HG03432 (cell line): ENCODE measurements at regions not wholly inside any gene's neighbourhood (a gene's known extent, or its start where the extent isn't known, plus 50 kb on each side); places are given as distances from the start of the nearest gene placed in this dataset.

Experiments
- ATAC-seq: cut with Tn5 transposase; IDR thresholded peaks from one replicate; pipeline ENCODE4 v1.9.1; 2021; ENCODE audit warnings: mild to moderate bottlenecking, moderate library complexity; ENCODE audit not compliant: unreplicated experiment

DNA sequence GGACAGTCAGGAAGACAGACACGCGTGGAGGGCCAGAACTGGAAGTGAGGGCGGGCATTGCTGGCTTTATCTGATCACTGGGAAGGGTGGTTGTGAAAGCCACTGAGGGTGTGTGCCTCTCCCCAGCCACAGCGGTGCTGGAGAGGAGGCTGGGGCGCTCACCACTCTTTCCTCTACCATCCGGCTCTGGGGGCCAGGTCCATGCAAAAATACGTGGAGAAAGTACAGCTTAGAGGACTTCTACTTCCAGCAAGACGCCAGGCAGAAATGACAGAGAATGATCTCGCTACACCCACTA is 148.8 kb upstream of the RPS6KA2 start:
- ATAC-seq, result no peak

DNA sequence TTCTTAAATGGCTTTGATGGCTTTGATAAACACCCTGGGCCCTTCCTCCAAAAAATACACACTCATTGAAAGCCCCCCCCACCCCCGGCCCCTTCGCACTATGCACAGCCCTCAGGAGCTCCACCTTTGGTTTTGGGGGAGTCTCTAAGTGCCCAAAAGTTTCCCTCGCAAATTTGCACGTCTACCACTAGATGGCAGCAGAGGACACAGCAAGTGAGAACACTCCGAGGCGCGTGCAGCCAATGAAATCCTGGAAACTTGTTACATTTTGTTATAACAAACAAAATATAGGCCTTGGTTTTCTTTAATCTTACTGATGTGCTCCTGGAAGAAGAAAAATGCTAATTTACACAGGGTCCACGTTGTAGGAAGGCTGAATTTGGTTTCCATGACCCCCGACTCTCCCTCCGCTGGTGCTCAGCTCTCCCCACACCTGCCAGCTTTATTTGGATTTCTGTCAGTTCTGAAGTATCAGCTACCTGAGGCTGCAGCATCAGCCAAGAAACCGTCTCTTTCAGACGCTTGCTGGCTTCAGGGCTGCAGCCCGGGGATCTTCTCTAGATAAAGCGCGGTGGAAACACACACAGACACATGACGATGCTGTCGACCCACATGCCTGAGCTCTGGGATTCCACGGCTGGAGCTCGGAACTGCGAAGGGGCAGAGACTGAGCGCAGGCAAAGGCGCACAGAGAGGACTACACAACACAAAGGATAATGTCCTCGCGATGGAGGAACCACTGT is 148.3 kb upstream of the RPS6KA2 start:
- peak; percentile 51 for ATAC-seq

DNA sequence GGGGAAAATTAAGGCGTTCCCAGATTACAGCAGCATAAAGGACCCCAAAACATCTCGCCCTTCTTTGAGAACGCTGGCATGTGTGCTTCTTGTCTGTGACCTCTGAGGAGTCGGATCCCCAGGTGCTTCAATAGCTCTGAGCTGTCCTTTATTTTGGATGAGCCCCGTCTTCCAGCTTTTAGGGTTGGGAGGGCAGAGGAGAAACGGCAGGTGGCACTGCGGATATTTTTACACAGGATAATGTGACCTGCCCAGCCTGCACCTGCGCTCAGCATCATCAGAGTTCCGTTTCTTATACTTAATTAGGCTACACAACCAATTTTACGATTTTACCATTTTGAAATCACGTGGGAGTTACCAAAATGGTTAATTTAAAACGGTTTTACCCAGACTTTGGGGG is 147.7 kb upstream of the RPS6KA2 start:
- ATAC-seq, result no peak

DNA sequence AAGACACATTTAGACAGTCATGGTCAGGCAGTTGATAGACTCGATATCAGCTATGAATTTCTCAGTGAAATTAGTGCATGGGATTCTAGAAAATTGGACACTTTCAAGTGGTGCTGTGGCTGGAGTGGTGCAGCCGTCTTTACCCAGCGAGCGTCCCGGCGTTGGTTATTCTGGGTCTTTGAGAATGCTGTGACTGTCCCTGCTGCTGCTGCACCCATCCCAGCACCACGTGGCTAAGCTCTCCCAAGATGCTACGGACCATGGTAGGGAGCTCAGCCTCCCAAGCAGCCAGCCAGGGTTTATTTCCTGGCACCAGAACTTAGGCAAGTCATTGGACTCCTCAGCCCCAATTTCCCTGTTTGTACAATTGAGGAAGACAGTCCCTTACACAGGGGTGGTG is 147.2 kb upstream of the RPS6KA2 start:
- no peak for ATAC-seq

DNA sequence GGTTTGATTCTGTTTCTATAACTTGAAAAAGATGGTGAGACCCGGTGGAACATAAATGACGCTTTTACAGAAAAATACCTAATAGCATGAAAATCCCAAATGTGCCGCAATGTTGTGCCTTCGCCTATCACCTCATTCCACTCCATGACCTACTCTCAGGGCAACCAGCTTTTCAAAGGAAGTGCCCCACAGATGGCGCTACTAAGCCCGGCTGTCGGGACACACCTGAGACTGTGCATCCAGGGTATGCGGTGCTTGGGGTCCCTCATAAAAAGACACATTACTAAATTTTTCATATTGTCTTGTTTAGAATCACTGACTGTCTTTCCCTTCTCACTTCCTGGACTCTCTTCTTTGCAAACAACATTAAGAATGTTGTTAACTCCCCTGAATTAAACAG is 145.5 kb upstream of the RPS6KA2 start:
- no peak for ATAC-seq

DNA sequence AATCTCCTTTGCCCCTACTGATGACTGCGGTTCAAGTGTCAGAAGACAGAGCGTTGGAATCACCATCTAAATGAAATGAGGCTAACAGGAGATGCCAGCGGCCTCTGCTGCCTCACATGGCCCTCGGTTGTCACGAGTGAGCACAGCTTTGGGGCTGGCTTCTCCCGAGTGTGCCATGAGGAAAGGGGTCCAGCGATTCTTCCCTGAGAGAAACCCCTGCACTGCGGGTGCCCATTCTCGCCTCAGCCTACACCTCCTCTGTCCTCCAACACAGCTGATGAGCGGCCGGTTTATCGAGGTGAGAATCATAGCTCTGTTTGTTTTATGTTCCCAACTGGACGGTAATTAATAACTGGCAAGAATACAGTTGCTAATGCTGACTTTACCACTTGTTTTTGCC is 144.7 kb upstream of the RPS6KA2 start:
- no peak for ATAC-seq

DNA sequence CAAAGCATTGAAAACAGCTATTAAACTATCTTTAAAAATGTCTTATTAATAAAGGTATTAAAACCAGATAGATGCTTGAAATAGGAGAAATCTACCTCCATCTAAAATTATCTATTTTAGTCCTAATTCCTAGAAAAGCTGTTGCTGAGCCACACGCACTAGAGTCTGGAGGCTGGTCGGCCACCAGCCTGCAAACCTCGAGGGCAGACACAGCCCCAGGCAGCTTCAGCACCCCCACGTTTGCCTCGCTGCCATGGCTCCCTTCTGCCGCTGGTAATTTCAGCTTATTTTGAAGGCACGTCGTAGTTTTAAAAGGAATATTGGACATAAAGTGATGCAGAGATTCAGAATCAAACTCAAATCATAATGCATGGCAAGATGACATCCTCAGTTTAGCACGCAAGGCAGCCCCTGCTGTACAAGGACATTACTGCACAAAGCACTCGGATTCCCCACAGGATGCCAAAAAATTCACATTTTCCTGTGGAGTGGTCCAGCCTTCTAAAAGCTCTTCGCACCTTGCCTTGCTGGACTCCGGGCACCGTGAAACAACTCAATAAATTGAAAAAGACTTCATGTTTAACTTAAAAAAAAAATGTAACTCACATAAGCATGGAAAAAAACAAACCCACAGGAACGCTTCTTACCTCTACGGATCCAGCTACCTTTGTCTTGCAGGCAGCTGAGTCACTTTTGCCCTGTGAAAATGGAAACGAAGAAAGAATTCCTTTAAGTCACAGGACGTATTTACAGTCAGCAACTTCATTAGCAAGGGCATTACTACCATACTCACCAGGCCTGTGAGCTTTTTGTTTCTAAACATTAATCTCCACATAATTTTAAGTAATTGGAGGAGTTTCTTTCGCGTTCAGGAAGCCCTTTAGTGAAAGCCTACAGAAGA is 143.4 kb upstream of the RPS6KA2 start:
- ATAC-seq, result no peak

DNA sequence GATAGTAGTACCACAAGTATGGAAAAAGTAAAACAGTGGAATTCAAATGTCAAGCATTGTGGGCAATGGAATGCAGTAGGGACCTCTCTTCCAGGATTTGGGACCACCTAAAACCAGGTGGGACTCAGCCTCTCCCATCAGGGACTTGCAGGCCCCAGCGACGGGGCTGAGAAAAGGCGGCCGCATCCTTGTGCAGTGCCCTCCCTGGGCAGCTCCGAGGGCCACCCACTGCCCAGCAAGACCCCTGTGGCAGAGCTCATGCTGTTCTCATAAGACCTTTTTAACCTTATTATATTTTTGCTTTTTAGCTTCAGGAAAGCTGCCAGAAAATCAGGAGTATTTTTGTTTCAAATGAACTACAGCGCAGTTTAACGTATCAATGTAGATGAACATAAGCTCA is 142.6 kb upstream of the RPS6KA2 start:
- ATAC-seq, result no peak

DNA sequence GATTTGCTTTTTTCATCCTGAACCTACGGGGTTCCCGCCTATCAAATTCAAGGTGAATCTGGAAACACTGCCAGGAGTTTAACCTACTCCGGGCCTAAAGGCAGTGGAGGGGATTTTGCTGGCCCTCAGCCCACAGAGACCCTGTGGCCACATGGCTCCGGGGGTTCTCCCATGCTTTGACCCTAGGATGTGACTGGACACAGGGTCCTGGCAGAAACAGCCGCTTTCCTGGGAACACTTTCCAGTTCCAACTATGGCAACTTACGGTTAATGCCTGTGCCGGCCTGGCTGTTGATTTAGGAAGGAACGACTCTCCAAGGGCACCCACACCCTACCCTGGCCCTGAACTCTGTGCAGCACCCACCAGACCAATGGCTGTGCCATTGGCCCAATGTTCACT is 141.7 kb upstream of the RPS6KA2 start:
- no peak for ATAC-seq

DNA sequence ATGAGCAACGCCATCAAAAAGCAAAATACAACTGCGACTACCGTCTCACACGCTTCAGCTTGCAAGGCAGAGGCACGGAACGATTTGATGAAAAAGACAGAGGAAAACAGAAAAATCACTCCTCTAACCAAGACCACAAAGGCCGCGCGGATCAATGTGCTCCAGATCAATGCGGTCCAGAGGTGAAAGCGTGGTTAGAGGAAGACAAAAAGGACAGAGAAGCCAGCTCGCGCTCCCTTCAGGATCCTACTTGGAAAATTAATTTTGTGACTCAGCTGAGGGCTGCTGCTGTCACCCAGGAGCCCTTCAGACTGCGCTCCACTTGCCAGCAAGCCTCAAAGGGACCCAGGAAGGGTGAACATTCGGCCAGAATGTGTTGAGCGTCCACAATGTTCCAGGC is 140.2 kb upstream of the RPS6KA2 start:
- ATAC-seq, result no peak

DNA sequence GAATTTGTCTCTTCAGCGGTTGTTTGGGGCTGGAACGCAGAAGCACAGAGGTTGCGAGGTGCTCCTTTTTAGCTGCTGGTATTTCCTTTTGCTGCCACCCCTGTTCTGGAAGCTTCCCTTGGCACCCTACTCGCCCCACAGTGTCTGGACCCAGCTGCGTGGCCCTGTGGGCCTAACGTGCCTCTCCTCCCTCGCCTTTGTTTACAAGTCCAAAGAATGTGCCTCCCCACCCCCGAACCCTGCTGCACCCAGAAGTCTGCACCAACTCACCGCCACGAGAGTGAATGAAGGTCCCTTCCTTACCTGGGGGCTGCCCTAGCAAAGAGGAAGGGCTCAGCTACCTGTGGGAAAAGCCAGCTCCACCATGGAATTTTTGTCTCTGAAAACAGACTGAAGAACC is 139.7 kb upstream of the RPS6KA2 start:
- no peak for ATAC-seq

DNA sequence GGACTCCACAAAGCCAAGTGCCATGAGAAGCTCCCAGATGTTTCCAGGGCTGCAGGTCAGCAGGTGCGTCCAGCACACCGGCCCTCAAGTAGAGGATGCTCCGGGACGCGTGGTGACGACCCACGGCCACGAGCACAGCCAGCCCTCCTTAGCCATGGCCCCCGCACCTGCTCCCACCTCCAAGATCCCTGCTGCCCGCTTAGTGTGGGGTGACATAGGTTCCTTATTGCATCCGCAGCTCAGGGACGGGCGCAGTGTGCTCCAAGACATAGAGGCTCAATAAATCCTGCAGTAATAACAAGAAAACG is 138.1 kb upstream of the RPS6KA2 start:
- no peak for ATAC-seq

DNA sequence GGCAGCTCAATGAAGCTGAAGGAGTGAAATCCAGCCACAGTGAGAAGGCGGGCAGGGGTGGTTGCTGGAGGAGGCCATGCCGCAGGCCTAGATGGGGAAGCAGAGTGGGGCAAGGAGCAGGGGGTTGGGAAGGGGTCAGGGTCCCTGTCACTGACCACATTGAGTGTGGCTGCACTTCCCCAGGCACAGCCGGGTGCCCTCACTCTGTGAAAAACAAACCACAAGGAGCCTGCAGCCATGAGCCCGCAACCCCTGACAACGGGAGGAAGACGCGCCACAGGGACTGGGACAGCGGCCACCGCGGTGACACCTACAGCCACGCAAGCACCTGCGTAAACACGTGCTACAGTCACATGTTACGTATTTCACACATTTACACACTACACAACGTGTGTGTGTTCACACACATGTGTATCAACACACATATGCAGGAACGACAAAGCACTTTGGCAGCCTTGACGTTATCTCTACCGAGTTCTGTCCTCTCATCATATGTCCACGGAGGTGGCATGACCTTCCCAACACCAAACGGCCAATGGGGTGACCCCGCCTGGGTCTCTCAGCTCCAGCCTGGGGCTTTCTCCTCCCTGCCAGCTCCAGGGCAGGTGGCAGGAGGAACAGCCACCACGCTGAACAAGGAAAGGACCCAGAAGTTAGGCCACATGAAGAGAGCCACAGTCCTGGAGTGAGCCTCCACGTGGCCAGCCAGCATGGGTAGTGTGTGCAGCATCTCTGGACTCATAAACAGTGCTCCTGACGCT is 137.6 kb upstream of the RPS6KA2 start:
- no peak for ATAC-seq

DNA sequence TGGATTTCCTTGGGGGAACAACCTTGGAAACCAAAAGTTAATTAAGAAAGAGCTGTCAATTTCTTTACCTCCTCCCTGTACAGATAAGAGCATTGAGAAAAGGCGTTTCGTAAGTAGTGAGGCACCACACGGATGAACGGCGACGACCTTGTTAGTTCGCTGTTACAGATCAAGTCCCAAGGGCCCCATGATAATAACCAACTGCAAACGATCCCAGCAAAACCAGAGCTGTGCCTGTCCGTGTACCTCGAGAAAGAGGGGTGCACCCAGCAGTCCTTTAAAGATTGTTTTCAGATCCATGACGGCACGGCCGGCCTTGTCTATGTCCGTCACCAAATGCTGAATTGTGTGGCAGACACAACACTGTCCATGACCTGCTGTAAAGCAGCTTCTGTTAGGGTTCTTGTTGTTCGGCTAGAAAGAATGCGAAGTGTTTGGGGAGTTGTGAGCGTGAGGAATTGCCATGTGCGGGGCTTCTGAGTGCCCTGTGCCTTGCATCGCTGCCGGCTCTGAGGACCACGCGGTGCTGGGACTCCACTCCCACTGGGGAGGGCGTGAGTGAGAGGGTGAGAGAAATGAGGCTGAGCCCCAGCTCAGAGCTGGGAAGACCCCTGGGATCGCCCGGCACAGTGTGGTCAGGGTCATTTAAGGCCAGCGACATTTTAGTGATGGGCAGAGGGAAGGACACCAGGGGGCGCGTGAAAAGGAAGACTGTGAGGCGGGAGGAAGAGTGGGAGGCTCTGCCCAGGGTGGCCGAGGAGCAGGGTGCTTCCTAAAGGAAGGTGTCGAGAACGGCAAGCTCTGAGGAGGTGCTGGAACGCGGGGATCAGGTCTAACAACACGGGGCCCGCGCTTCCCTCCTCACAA is 136.8 kb upstream of the RPS6KA2 start:
- no peak for ATAC-seq

DNA sequence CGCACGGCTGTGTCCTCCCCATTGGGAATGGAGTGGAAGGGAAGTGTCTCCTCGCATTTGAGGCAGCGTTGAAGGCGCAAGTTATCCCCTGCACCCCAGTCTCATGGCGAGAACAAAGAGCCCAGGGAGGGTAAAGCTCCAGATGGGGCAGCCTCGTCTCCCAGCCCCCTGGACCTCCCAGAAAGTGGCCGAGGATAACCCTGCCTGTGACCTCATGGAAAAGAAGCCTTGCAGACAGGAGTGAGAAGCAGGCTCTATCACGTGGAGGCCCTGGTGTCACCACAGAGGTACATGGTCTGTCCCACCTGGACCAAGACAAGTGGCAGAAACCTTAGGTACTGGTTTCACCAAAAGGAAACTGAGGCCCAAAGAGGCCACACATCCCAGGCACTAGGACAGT is 134.8 kb upstream of the RPS6KA2 start:
- no peak for ATAC-seq

DNA sequence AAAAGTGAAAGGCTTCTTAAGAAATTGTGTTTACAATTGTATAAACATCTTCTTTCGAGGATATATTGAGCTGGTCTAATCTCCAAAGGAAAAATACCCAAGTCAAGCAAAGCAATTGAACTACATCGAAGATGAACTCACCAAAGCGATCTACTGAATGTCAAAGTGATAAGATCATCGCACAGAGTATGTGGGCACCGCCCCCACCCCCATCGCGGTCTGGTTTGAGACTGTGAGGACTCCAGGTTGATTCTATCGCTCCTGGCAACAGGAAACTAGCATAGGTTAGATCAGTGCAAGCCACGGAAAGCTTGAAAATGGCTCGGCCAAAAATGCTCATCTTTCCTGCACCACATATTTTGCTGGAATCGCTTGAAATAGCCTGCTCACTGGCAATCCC is 133.2 kb upstream of the RPS6KA2 start:
- no peak for ATAC-seq

DNA sequence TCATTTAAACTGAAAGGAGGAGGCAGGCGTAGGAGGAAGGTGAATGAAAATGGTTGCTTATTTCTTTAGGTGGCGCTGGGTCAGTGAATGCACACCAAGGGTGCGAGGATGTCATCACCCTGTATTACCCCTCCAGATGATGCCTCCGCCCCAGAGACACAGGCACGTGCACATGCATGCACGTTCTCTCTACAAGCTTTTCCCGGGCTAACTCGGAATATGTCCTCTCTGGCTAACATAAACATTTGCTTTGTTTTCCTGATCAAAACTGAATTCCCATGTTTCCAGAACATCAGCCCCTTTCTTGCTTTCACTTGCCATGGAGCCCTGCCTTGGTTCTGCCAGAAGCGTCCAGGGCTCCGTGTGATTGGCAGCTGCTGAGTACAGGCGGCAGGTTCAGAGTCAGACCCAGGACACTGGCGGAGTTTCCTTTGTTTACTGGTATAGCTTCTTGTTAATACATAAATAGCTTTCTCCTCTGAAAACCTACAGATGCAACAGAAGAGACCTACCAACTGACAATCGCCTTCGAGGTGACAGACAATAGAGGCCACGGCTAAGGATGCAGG is 131.2 kb upstream of the RPS6KA2 start:
- no peak for ATAC-seq

DNA sequence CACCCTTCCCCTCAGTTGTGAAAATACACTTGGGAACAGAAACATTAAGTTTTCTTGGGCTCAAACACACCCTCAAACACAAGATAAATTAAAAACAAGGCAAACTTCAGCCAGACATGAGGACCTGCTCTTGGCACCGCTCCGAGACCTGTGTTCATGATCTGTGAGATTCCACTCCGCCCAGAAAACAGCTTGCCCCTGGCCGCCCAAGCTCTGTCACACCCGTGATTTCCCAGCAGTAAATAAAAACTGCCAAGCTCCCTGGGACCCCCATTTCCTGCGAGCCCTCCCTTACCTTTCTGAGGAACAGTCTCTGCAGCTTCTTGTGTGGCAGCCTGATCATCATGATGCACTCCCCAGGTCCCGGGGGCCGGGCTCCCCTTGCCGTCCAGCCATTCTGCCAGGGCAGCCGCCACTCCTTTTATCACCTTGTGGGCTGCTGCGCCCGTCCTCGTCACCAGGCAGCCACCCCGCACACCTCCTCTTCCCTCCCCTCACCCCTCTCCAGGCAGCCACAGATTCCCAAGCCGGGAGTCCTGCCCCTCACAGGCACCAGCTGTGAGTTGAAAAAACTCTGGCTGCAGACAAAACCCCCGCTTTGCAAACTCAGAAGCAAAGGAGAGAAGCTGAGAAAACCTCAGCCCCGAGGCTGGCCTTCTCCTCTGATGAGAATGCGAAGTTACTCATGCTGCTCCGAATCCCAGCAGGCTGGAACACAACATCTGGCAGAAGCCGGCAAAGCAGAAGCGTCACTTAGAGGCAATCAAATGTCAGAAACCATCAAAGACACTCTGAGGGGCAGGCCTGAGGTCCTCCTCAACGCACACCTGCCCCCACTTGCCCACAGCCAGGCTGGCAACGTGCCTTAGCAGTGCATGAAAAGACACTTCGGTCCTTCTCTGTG is 130.4 kb upstream of the RPS6KA2 start:
- ATAC-seq, result no peak

DNA sequence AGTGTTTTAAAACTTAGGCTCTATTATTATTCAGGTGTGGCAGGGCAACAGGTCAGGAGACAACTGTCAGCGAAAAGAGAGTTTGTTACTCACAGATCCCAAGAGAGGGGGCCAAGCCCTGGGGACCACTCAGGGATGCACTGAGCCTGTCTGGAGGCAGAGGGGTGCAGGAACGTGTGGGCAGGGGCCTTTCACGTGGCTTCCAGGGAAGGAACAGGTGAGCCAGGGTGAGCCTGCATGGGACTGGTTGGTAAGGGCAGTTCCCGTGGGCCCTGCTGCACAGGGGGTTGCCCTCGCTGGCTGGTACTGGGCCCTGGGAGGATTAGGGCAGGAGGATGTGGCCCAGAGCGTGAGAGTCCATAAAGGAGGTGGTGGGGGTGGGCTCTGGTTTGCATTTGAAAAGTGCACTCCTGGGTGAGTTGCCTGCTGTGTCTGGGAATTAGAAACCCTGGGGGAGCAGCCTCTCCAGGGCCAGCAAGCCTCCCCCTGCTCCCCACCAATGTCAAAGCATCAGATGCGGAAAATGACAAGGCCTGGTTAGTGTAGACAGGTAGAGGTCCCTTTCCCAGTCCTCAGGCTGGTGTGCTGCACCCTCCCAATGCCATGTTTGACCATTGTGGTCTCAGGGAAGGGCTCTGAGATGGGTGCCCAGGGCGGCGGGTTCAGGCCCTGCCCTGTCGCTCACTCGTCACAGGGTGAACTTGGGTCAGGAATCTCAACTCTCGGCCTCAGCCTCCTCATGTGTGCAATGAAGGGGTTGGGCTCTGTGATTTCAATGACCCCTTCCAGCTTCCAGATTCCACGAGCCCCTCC is 127.4 kb upstream of the RPS6KA2 start:
- ATAC-seq, result no peak
